Right lobe of liver (tissue), 6 donors: ENCODE measurements at regions not wholly inside any gene's neighbourhood (a gene's known extent, or its start where the extent isn't known, plus 50 kb on each side); places are given as distances from the start of the nearest gene placed in this dataset.

ENCODE experiments used
- ATAC-seq, 4 donors: fragments of 200-7000 bp; cut with Tn5 transposase; one replicate each; pipeline ENCODE4 v1.9.1; 2020; ENCODE audit warnings: mild to moderate bottlenecking in 4 of 4, moderate library complexity in 4 of 4
- DNase-seq, 3 donors: peaks; one replicate each; pipeline ENCODE4 v3.0.0-alpha.2; 2020
- H3K27ac ChIP-seq, 3 donors: fragments of 200-600 bp; one replicate each; pipeline ENCODE4 v1.8.0; 2022
- H3K27me3 ChIP-seq, 2 donors: fragments of 200-600 bp; one replicate each; pipeline ENCODE4 v1.8.0; 2022
- H3K36me3 ChIP-seq, 4 donors: fragments of 200-600 bp; sonication (generic) in 1 of 4; one replicate each; pipeline versions ENCODE4 v1.5.1 to v1.8.0; 2017 to 2022; ENCODE audit warnings: control low read depth in 1 of 4
- H3K4me1 ChIP-seq, 4 donors: fragments of 200-600 bp; sonication (generic) in 1 of 4; one replicate each; pipeline versions ENCODE4 v1.5.1 to v1.8.0; 2017 to 2022; ENCODE audit warnings: control low read depth in 1 of 4
- H3K4me3 ChIP-seq, 3 donors: fragments of 200-600 bp; one replicate each; pipeline ENCODE4 v1.8.0; 2022
- H3K9me3 ChIP-seq, 4 donors: fragments of 200-600 bp; sonication (generic) in 1 of 4; one replicate each; pipeline versions ENCODE4 v1.5.1 to v1.8.0; 2017 to 2022; ENCODE audit warnings: control low read depth in 1 of 4
- POLR2A ChIP-seq: fragments of 450-650 bp; IDR thresholded peaks from one replicate; pipeline ENCODE4 v1.6.1; 2017; ENCODE audit warnings: antibody characterized with exemption, mild to moderate bottlenecking
- WGBS: methylation state at CpG from one replicate; pipeline ENCODE4 v1.1.6; 2018; ENCODE audit warnings: low coverage, low lambda C conversion rate; ENCODE audit not compliant: insufficient coverage; ENCODE audit errors: missing lambda C conversion rate; 5-methylcytosine and 5-hydroxymethylcytosine counted together
- intact Hi-C, 2 donors: fragments of 100-400 bp; cut with DNase I; formaldehyde crosslinking; loops; one replicate each; pipeline versions ENCODE4 v1.11.2 to v1.14.1; 2022
- TF ChIP-seq, protein P1 (sequence below), 4 donors: fragments of 200-600 bp in 3 of 4; fragments of 450-650 bp in 1 of 4; IDR thresholded peaks; one replicate each; pipeline versions ENCODE4 v1.5.1 to v1.8.0; 2016 to 2022; ENCODE audit warnings: antibody characterized with exemption in 4 of 4, mild to moderate bottlenecking in 2 of 4
- donor health status: DM: no; HTN: yes; CAD: no.
- donor health status: DM: no; HTN: no; CAD: no.
- donor health status: DM: no; HTN: no; CAD: no.
- donor health status: DM: no; HTN: yes; CAD: no.
- donor health status: DM: no; HTN: yes; CAD: no.

DNA sequence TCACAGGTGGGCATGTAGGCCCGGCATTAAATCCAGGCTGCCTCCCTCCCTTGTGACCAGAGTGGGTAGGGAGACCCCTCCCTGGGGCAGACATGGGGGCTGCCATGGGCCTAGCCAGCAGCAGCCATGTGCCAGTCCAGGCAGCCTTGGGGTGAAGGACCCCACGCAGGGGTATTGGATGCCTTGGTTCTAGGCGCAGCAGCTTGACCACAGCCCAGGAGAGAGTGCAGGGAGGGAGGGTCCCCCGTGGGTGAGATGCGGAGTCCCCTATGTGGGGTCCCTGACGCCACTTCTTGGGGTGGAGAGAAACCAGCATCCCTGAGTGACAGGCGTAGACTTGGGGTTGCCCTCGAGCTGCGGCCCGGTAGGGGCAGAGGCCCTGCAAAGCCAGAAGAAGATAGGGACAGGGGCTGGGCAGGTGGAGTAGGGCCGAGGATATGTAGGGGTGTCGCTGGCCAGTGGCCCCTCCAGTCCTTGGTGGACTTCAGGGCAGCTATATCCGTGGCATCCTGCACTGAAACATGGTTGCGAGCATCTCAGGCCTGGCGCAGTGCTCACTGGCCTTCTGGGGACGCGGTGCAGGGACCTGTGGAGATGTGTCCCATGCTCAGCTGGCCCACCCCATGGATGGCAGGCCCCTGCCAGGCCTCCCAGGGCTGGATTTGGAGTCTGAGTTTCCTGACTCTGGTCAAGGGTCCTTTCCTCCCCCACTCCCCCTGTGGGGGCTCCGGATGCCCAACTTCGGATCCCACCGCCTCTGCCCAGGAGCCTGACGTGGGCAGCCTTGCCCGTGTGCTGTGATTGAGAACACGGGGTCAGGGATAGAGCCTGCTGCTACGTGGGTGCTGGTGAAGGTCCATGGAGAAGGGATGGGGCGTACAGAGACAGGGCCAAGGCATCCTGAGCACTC is 1179.8 kb downstream of the BRD1 start:
- WGBS = 65% methylated on average over 2 of the region's 25 CpGs
- H3K27ac ChIP-seq = no peak overlapping the region
- no peak for TF ChIP-seq POLR2A
- TF ChIP-seq, protein P1, sequence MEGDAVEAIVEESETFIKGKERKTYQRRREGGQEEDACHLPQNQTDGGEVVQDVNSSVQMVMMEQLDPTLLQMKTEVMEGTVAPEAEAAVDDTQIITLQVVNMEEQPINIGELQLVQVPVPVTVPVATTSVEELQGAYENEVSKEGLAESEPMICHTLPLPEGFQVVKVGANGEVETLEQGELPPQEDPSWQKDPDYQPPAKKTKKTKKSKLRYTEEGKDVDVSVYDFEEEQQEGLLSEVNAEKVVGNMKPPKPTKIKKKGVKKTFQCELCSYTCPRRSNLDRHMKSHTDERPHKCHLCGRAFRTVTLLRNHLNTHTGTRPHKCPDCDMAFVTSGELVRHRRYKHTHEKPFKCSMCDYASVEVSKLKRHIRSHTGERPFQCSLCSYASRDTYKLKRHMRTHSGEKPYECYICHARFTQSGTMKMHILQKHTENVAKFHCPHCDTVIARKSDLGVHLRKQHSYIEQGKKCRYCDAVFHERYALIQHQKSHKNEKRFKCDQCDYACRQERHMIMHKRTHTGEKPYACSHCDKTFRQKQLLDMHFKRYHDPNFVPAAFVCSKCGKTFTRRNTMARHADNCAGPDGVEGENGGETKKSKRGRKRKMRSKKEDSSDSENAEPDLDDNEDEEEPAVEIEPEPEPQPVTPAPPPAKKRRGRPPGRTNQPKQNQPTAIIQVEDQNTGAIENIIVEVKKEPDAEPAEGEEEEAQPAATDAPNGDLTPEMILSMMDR (IDR thresholded peaks at IDR 0.05) = no peak
- H3K36me3 ChIP-seq = no peaks in the 10 kb centered on the region
- no peaks in the 10 kb centered on the region for H3K27me3 ChIP-seq
- no peaks in the 10 kb centered on the region for H3K4me1 ChIP-seq
- intact Hi-C loops = no loop called here
- H3K9me3 ChIP-seq = no peaks in the 10 kb centered on the region
- H3K4me3 ChIP-seq = no peak overlapping the region
- ATAC-seq (no peak), DNase-seq (no peak)

- DNase-seq = no peak
- H3K36me3 ChIP-seq = no peaks in the 10 kb centered on the region
- ATAC-seq = no peak
- H3K9me3 ChIP-seq = no peaks in the 10 kb centered on the region
- intact Hi-C loops = no loop called here
- no peak for TF ChIP-seq POLR2A
- TF ChIP-seq, protein P1 (IDR thresholded peaks at IDR 0.05) = no peak
- no peak overlapping the region for H3K27ac ChIP-seq
- no peak overlapping the region for H3K4me3 ChIP-seq
- no CpG with 5 or more reads among the region's 13 CpGs for WGBS
- H3K4me1 ChIP-seq = no peaks in the 10 kb centered on the region
- no peaks in the 10 kb centered on the region for H3K27me3 ChIP-seq
Measured at GRCh38 chr22:48647051-48647450, 1180.6 kb downstream of the BRD1 start.

DNA sequence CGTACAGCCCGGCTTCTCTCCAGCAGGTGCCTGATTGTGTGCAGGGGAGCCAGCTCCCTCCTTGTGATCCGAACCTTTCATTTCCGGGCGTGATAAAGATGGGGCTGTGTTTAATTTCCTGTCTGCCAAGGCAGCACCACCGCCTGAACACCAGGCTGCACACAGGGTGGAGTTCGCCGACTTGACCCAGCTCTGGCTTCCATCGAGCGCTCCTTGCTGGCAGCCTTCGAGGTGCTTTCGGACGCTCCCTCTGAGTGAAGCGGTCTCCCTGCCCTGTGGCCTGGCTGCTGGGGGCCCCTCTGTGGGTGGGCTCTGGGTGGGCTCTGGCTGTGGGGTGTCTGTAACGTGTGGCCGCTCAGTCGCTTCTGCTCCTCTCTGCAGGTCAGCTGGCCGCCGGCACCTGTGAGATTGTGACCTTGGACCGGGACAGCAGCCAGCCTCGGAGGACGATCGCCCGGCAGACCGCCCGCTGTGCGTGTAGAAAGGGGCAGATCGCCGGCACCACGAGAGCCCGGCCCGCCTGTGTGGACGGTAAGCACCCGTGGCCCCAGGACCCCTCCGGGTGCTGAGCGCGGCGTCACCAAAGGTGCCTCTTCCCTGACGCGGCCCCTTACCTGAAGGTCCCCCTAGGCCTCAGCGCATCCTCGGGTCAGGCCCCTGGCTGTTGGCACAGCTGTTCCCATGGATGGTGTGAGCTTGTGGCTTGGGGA is 1181.3 kb downstream of the BRD1 start:
- Histone ChIP-seq H3K36me3 (no peaks in the 10 kb centered on the region), H3K9me3 (no peaks in the 10 kb centered on the region), H3K4me1 (no peaks in the 10 kb centered on the region), H3K27me3 (no peaks in the 10 kb centered on the region), H3K4me3 (no peak overlapping the region), H3K27ac (no peak overlapping the region)
- TF ChIP-seq, protein P1 (IDR thresholded peaks at IDR 0.05) = no peak
- no peak for TF ChIP-seq POLR2A
- no peak for ATAC-seq
- WGBS = 70% methylated on average over 5 of the region's 42 CpGs
- intact Hi-C loops = no loop called here
- DNase-seq = no peak

GRCh38 chr22:48645766-48646165 is 1181.9 kb downstream of the BRD1 start:
- H3K36me3 ChIP-seq = no peaks in the 10 kb centered on the region
- H3K4me3 ChIP-seq = no peak overlapping the region
- H3K27ac ChIP-seq = no peak overlapping the region
- H3K9me3 ChIP-seq = no peaks in the 10 kb centered on the region
- ATAC-seq = no peak
- 74% methylated on average over 8 of the region's 16 CpGs for WGBS
- DNase-seq = no peak
- intact Hi-C loops = no loop called here
- H3K27me3 ChIP-seq = no peaks in the 10 kb centered on the region
- TF ChIP-seq, protein P1 (IDR thresholded peaks at IDR 0.05) = no peak
- no peak for TF ChIP-seq POLR2A
- H3K4me1 ChIP-seq = no peaks in the 10 kb centered on the region
